BE2C (cell line): ENCODE measurements at regions not wholly inside any gene's neighbourhood (a gene's known extent, or its start where the extent isn't known, plus 50 kb on each side); places are given as distances from the start of the nearest gene placed in this dataset.
"Not testable (repeated sequence)": the region's sequence is repeated elsewhere in the genome, so short reads cannot be mapped to it uniquely, and the experiment has no call there.

Experiments used
- DNase-seq: peaks from one replicate; pipeline ENCODE4 v3.0.0-alpha.2; 2020
- H3K27me3 ChIP-seq: fragments of 250-450 bp; sonication (Bioruptor Pico); 2 replicates; pipeline ENCODE4 v1.5.1; 2020; ENCODE audit warnings: mild to moderate bottlenecking
- H3K36me3 ChIP-seq: fragments of 250-450 bp; sonication (Bioruptor Pico); 2 replicates; pipeline ENCODE4 v1.5.1; 2020; ENCODE audit warnings: mild to moderate bottlenecking
- H3K4me1 ChIP-seq: fragments of 250-450 bp; sonication (Bioruptor Pico); 2 replicates; pipeline ENCODE4 v1.5.1; 2020
- H3K4me3 ChIP-seq: 2 replicates; pipeline ENCODE4 v1.5.1; 2011; ENCODE audit warnings: low read depth, low read length
- H3K9me3 ChIP-seq: fragments of 250-450 bp; sonication (Bioruptor Pico); 2 replicates; pipeline ENCODE4 v1.5.1; 2020
- TF ChIP-seq, protein P1 (sequence below): IDR thresholded peaks from 2 replicates; pipeline ENCODE4 v1.5.1; 2012; ENCODE audit warnings: mild to moderate bottlenecking, low read depth, low read length

DNA sequence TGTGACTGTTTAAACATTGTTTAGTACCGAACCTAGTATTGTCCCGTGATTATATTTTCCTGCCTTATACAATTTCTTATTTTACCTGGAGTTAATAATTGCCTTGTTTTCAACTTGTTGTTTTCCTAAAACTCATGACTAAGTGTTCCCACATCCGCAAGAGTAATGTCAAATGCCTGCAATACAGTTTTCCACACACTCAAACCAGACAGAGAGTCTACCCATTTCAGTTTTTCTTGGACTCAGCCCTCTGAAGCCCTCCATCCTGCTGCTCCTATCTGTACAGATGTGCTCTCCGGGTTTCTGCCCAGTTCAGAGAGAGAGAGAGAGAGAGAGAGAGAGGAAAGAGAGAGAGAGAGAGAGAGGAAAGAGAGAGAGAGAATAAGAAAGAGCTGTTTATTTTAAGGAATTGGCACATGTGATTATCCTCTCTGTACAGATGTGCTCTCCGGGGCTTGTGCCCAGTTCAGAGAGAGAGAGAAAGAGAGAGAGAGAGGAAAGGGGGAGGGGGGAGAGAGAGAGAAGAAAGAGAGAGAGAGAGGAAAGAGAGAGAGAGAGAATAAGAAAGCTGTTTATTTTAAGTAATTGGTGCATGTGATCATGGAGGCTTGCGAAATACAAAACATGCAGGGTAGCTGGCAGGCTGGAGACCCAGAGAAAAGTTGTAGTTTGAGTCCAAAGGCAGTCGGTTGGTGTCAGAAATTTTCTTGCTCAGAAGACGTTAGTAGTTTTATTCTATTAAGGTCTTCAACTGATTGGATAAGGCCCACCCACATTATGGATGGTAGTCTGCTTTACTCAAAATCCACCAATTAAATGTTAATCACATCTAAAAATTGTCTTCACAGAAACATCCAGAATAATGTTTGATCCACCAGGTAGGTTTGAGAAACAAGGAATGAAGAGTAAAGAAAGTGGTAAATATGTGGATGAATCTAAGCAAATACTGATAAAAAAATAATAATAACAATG is 104.1 kb upstream of the GOLGA8J start:
- no peak for DNase-seq
- H3K4me1 ChIP-seq = no peaks in the 10 kb centered on the region
- no peaks in the 10 kb centered on the region; the same call in 1 of the 2 replicates for H3K27me3 ChIP-seq

DNA sequence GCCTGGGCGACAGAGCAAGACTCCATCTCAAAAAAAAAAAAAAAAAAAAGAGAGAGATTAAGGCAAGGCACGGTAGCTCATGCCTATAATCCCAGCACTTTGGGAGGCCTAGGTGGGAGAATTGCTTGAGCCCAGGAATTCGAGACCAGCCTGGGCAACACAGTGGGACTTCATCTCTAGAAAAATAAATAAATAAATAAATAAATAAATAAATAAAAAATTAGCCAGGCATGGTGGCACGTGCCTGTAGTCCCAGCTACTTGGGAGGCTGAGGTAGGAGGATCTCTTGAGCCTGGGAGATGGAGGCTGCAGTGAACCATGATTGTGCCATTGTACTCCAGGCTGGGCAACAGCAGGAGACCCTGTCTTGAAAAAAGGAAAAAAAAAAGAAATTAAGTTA is 108.7 kb upstream of the GOLGA8J start:
- H3K9me3 ChIP-seq, DNase-seq, H3K4me3 ChIP-seq, H3K4me1 ChIP-seq, H3K36me3 ChIP-seq: not testable (repeated sequence)
- H3K27me3 ChIP-seq = peaks cover 18% of the 10 kb centered on the region

More for the DNA sequence above, 104.1 kb upstream of the GOLGA8J start:
- Histone ChIP-seq H3K36me3 (no peaks in the 10 kb centered on the region), H3K9me3 (no peaks in the 10 kb centered on the region), H3K4me3 (no peak overlapping the region)
- TF ChIP-seq, protein P1, sequence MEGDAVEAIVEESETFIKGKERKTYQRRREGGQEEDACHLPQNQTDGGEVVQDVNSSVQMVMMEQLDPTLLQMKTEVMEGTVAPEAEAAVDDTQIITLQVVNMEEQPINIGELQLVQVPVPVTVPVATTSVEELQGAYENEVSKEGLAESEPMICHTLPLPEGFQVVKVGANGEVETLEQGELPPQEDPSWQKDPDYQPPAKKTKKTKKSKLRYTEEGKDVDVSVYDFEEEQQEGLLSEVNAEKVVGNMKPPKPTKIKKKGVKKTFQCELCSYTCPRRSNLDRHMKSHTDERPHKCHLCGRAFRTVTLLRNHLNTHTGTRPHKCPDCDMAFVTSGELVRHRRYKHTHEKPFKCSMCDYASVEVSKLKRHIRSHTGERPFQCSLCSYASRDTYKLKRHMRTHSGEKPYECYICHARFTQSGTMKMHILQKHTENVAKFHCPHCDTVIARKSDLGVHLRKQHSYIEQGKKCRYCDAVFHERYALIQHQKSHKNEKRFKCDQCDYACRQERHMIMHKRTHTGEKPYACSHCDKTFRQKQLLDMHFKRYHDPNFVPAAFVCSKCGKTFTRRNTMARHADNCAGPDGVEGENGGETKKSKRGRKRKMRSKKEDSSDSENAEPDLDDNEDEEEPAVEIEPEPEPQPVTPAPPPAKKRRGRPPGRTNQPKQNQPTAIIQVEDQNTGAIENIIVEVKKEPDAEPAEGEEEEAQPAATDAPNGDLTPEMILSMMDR = no peak

DNA sequence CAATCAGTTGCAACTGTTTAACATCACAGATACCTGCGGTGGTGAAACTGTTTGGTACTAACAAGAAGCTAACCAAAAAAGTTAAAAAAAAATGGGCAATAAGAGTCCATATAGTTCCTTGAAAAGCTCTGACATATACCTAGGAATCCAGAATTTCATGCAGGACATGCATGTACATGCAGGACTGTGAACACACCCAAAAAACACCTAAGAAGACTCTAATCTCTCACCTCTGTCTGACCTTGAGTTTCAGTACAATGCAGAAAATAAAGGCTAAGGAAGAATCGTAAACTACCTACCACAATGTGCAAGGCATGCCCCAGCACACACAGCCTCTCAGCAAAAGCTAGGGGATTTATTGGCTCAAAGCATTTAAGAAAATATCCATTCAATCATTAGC is 110.7 kb upstream of the GOLGA8J start:
- DNase-seq = no peak
- H3K4me1 ChIP-seq = no peaks in the 10 kb centered on the region
- no peaks in the 10 kb centered on the region for H3K36me3 ChIP-seq
- H3K4me3 ChIP-seq = no peak overlapping the region
- no peaks in the 10 kb centered on the region for H3K9me3 ChIP-seq
- peaks cover 38% of the 10 kb centered on the region for H3K27me3 ChIP-seq
- TF ChIP-seq, protein P1 = no peak

DNA sequence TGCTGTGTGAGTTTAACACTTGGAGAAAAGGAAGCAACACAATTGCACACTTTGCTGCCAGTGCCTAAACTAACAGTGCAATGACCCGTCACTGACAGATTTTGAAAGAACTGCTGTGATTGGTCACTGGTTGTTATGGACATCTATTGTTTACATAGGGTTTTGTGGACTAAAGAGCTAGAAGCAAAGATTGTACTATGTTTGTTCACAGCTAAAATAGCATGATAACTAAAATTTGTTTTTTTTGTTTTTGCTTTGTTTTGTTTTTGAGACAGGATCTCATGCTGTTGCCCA is 112.4 kb upstream of the GOLGA8J start:
- H3K27me3 ChIP-seq = peaks cover 43% of the 10 kb centered on the region
- no peak overlapping the region for H3K4me3 ChIP-seq
- no peaks in the 10 kb centered on the region for H3K36me3 ChIP-seq
- no peaks in the 10 kb centered on the region for H3K4me1 ChIP-seq
- DNase-seq = no peak
- TF ChIP-seq, protein P1 = no peak
- no peaks in the 10 kb centered on the region for H3K9me3 ChIP-seq

DNA sequence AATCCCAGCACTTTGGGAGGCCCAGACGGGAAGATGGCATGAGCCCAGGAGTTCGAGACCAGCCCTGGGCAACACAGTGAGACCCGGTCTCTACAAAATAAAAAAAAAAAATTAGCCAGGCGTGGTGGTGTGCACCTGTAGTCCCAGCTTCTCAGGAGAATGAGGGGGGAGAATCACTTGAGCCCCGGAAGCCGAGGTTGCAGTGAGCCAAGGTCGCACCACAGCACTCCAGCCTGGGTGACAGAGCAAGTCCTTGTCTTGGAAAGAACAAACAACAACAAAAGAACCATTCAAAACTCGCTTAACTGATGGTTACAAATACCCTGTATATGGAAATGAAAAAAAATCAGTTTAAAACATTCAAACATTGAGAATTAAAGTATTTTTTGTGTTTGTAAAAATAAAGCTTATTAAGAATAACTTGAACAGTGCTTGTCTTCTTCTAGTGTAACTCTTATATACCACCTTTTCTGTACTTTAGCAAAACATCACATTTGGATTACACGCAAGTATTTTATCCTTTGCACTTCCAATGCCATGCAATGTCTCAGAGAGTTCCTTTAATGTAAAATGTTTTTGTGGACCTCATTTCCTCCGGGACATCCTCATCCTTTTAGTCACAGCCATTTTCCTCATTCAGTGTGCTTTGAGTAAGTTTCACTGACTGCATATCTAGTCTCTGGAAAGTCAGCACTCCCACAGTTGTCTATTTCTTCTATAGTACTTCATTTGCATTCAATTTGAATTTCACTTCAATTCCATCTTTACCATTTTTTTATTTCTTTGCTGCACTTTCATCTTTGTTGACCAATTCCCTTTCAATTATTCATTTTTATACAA is 113.0 kb upstream of the GOLGA8J start:
- no peak for DNase-seq
- Histone ChIP-seq H3K4me3 (no peak overlapping the region), H3K9me3 (no peaks in the 10 kb centered on the region), H3K36me3 (no peaks in the 10 kb centered on the region), H3K4me1 (no peaks in the 10 kb centered on the region), H3K27me3 (peaks cover 43% of the 10 kb centered on the region)
- TF ChIP-seq, protein P1 = no peak

DNA sequence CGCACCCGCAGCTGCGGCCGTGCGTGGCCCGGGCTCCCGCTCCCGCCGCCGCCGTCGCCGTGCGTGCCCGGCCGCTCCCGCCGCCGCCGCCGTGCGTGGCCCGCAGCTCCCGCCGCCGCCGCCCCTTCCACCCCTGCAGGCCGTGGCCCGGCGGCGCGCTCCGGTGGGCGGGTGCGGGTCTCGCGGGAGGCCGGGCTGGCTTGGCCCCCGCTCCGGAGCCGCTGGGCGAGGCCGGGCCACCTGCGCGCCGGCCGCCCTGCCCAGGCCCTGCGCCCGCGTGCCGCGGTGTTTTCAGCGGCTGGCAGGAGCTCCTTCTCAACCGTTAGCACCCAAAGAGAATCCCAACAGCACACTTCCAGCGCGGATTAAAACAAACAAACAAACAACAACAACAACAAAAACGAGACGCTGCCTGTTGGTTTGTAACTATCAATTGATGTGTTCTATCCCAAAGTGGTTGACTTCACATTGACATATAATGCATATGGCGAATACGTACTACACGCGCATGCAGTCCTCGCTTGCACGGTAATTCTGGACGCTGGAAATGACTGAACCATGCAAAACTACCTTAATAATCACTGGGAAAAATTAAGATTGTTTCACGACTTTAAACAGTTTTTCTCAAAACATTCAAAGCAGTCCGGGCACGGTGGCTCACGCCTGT is 113.7 kb upstream of the GOLGA8J start:
- peaks cover 43% of the 10 kb centered on the region for H3K27me3 ChIP-seq
- H3K9me3 ChIP-seq = no peaks in the 10 kb centered on the region
- H3K4me1 ChIP-seq = no peaks in the 10 kb centered on the region
- H3K36me3 ChIP-seq = no peaks in the 10 kb centered on the region
- H3K4me3 ChIP-seq = no peak overlapping the region
- DNase-seq = no peak
- TF ChIP-seq, protein P1 = no peak
